Fibroblast of villous mesenchyme (primary cell): ENCODE measurements at regions not wholly inside any gene's neighbourhood (a gene's known extent, or its start where the extent isn't known, plus 50 kb on each side); places are given as distances from the start of the nearest gene placed in this dataset.

Experiments
- DNase-seq: peaks from one replicate; pipeline ENCODE4 v3.0.0-alpha.2; 2010; ENCODE audit warnings: low read depth
- H3K4me3 ChIP-seq: 2 replicates; pipeline ENCODE4 v1.5.1; 2011; ENCODE audit warnings: low read depth, mild to moderate bottlenecking, low read length
- CTCF ChIP-seq: IDR thresholded peaks from 2 replicates; pipeline ENCODE4 v1.5.1; 2012; ENCODE audit warnings: low read depth, mild to moderate bottlenecking, low read length; ENCODE audit not compliant: insufficient read depth

GRCh38 chr11:27968461-27968860 lies 139.5 kb downstream of the KIF18A start:
- no peak for TF ChIP-seq CTCF
- no peak overlapping the region for H3K4me3 ChIP-seq
- DNase-seq = no peak

GRCh38 chr11:27965559-27965958 lies 142.4 kb downstream of the KIF18A start:
- no peak for DNase-seq
- H3K4me3 ChIP-seq = no peak overlapping the region
- TF ChIP-seq CTCF = no peak

GRCh38 chr11:27963370-27963769 lies 144.6 kb downstream of the KIF18A start:
- no peak overlapping the region for H3K4me3 ChIP-seq
- DNase-seq = no peak
- no peak for TF ChIP-seq CTCF

- no peak for TF ChIP-seq CTCF
- no peak for DNase-seq
- H3K4me3 ChIP-seq = no peak overlapping the region
These were observed 157.8 kb downstream of the KIF18A start for GRCh38 chr11:27949951-27950738.

GRCh38 chr11:27945348-27945747 lies 162.6 kb downstream of the KIF18A start:
- no peak for DNase-seq
- TF ChIP-seq CTCF = no peak
- no peak overlapping the region for H3K4me3 ChIP-seq

GRCh38 chr11:27938011-27938410 lies 169.9 kb downstream of the KIF18A start:
- peak; percentile 50 for DNase-seq
- no peak overlapping the region for H3K4me3 ChIP-seq
- TF ChIP-seq CTCF = no peak

- no peak for TF ChIP-seq CTCF
- no peak overlapping the region for H3K4me3 ChIP-seq
- peak; percentile 89 for DNase-seq
These were observed 173.2 kb downstream of the KIF18A start for GRCh38 chr11:27934830-27935145.
